Middle frontal gyrus (tissue), 1 donor: ENCODE measurements at regions not wholly inside any gene's neighbourhood (a gene's known extent, or its start where the extent isn't known, plus 50 kb on each side); places are given as distances from the start of the nearest gene placed in this dataset.

Experiments
- DNase-seq: peaks from one replicate; pipeline ENCODE4 v3.0.0-alpha.2; 2015; ENCODE audit warnings: low spot score; ENCODE audit errors: extremely low spot score

GRCh38 chr11:70916351-70916750, 336.0 kb downstream of the SHANK2 start:
- DNase-seq = no peak

GRCh38 chr11:70918242-70918641, 334.1 kb downstream of the SHANK2 start:
- DNase-seq = no peak

DNA sequence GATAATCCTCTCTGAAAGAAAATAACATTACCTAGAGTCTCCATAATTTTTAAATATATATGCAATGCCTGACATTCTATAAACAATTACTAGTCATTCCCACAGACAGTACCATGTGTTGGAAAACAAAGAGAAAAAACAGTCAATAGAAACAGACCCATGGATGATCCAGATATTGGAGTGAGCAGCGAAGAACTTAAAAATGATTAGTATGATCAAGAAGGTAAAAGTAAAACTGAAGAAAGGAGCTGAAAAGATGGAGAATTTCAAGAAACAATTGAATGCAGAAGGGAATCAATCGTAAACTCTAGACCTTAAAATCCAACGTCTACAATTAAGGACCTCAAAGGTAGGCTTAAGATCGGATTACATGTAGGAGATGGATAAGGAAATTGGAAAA, 330.6 kb downstream of the SHANK2 start:
- no peak for DNase-seq

DNA sequence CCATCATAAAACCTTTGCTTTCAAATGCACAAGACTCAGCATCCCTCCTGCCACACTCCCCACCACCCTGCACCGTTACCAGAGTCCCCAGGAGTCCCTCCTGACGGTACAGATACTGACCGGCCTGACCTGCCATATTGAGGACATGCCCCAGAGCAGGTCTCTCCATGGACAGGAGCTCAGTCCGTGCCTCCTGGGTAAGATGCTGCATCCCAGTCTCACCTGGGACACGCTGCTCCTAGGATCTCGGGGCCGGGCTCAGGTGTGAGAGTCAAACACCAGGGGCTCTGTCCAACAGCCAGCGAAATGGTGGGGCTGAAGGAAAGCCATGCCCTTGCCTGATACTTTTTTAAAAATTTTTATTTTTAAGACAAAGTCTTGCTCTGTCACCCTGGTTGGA, 328.3 kb downstream of the SHANK2 start:
- no peak for DNase-seq

- DNase-seq = no peak
Observed at GRCh38 chr11:70925238-70925637, 327.1 kb downstream of the SHANK2 start.

- peak; percentile 16 for DNase-seq
Observed at GRCh38 chr11:70926543-70927201, 325.7 kb downstream of the SHANK2 start.

DNA sequence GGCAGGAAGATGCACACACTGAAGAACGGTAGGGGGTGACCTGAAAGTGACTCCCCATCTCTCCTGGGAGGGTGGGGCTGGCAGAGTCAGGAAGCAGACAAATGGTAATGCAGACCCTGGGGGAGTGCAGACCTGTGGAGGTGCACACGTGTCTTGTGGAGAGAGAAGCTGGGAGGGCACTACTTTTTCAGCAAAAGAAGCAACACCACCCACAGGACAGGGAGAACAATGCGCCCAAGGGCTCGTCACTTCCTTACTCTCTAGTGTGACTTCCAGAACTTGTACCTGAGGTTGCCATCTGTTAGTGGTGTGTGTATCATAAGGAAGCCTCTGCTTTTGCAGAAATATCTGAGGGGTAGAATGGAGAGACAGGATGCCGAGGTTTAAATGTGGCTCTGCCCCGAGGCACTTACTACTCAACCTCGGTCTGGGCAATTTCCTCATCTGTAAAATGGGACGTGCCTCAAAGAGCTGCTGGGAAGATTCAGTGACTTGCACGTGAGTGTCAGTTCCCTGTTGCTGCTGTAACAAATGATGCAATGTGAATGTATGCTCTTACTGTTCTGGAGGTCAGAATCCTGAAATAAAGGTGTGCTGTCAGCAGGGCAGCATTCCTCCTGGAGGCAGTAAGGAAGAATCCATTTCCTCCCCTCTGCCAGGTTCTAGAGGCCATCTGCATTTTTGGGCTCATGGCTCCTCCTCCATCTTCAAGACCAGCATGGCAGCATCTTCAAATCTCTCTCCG, 323.4 kb downstream of the SHANK2 start:
- DNase-seq = no peak

DNA sequence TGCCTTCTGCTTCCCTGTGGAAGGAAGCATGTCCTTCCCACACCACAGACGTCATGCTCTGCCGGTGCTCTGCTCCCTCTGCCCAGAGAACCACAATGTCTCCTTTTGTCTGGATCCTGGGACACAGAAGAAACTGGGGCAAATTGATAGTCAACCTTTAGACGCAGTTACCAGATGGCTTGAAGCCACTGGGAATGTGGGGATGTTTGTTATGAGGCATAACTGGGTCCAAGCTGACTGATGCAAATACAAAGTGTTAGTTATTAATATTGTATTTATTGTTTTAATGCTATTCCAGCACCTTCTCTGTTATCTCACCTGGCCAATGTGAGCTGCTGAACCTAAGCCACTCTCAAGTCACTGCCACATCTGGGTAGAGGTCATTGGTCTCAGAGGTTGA, 322.2 kb downstream of the SHANK2 start:
- no peak for DNase-seq

DNA sequence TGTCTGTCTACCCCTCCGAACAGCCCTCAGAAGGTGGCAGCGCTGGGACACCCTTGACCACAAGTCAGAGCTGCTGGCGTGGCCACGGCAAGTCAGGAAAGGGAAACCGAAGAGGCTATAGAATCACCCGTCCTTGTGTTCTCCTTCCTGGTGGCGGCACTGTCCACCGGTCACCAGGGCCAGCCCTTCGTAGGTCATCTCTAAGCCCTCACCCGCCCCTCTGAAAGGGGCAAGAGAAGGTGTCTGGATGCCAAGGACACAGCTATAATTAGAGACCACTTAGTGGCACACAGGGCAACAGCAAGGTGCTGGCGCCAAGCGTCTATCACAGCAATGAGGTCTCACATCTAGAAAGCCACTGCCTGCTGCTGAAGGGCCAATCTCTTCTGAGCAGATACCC, 320.9 kb downstream of the SHANK2 start:
- no peak for DNase-seq

- no peak for DNase-seq
Observed at GRCh38 chr11:70933981-70934583, 318.3 kb downstream of the SHANK2 start.

GRCh38 chr11:70935006-70935768, 317.2 kb downstream of the SHANK2 start:
- no peak for DNase-seq

DNA sequence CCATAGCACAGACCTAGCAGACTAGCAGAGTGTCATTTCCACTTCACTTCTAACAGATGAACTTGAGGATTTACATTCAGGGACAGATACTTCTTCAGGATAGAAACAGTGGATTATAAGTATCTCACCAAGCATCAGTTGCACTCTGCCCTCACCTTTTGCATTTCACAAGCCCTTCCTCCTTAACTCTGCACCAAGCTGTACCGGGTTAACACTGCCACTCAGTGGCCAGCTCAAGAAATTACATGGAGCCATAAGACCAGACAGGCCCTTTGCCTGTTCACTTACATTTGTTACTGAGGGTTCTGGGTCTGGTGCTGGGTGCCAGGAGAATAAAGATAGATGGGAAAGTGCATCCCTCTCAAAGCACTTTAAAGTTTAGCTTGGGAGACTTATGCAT, 309.8 kb downstream of the SHANK2 start:
- DNase-seq = no peak

DNA sequence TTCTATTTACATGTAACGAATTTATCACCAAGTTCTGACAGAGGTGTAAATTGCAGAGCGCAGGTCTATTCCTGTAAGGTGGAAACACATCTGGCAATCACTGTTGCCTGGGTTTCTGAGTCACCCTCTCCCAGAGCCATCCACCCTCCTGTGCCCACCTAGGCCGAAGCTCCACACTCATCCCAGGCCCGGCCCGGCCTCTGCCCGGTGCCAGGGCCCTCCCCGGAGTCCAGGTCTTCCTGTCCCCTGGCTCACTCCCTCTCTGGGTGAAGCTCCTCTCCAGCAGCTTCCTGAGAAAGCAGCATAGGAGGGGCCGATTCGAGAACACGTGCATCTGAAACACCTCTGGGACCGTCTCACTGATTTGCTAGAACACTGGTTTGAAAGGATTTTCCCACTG, 308.2 kb downstream of the SHANK2 start:
- no peak for DNase-seq

GRCh38 chr11:70944636-70945035, 307.7 kb downstream of the SHANK2 start:
- no peak for DNase-seq

GRCh38 chr11:70948398-70948797, 304.0 kb downstream of the SHANK2 start:
- no peak for DNase-seq

GRCh38 chr11:70948855-70949531, 303.4 kb downstream of the SHANK2 start:
- no peak for DNase-seq

- no peak for DNase-seq
Observed at GRCh38 chr11:70951139-70951804, 301.1 kb downstream of the SHANK2 start.

DNA sequence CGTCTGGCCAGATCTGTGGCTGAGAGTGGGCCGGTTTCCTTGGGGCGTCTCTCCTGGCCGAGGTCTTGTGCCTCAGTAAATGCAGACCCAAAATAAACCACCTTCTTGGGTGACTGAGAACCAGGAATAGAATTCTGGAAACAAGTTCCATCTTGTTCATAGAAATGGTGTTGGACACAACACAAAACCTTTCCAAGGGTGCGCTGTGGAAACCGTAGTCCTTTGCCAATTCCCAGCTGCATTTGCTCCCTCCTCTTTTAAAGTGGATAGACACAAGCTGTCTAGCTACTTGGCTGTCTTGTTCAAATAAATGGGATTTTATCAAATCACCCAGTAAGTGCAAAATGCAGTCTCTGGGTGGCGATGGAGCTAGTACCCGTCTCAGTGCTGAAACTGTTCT, 300.2 kb downstream of the SHANK2 start:
- DNase-seq = peak; percentile 19

GRCh38 chr11:70953720-70954119, 298.7 kb downstream of the SHANK2 start:
- DNase-seq = no peak

DNA sequence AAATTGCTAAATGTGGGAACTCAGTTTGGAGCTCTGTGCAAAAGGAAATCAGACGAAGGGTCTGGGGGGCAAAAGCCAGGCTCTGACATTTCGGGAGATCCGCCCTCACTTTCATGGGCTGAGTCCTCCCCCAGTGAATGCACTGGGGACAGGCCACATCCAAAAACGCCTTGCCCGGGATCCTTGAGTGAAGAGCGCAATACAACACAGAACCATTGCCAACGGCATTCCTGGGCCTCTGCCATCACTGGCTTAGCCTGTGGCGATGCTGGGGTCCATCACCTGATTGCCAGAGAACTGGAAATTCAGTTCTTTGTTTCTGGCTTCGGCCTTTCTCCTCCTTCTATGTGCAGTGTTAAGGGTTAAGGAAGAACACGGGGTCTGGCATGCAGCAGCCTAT, 297.9 kb downstream of the SHANK2 start:
- DNase-seq = no peak
